PC-9 (cell line): ENCODE measurements at regions not wholly inside any gene's neighbourhood (a gene's known extent, or its start where the extent isn't known, plus 50 kb on each side); places are given as distances from the start of the nearest gene placed in this dataset.
"Not testable (repeated sequence)": the region's sequence is repeated elsewhere in the genome, so short reads cannot be mapped to it uniquely, and the experiment has no call there.

Experiments
- BruUV-seq: library from RNA; stranded (reverse); fragments of 400-500 nt; replicated peaks from 2 replicates; lab custom pipeline; 2021; lab: Mats Ljungman, UMichigan
- CTCF ChIA-PET: fragments of 300-600 bp; sonication (Branson Sonifier 250); formaldehyde crosslinking; loops from one replicate; lab custom pipeline; 2022; ENCODE audit warnings: antibody characterized with exemption; lab: Charles Lee
- POLR2A ChIA-PET: fragments of 300-600 bp; sonication (Branson Sonifier 250); formaldehyde crosslinking; loops from one replicate; lab custom pipeline; 2022; ENCODE audit warnings: antibody characterized with exemption; ENCODE audit not compliant: unreplicated experiment; lab: Charles Lee
- DNase-seq, 2 experiments: peaks; one replicate each; pipeline versions ENCODE4 v3.0.0 to v3.0.0-alpha.2; 2015 to 2022; ENCODE audit warnings: mixed read lengths in 1 of 2
- H2AFZ ChIP-seq: fragments of 200-600 bp; sonication (generic); 2 replicates; pipeline ENCODE4 v1.8.1; 2017; ENCODE audit warnings: antibody characterized with exemption
- H3F3A ChIP-seq: fragments of 200-600 bp; sonication (generic); 2 replicates; pipeline ENCODE4 v1.8.1; 2017; ENCODE audit warnings: antibody characterized with exemption, mild to moderate bottlenecking, low read depth; ENCODE audit not compliant: insufficient read depth
- H3K27ac ChIP-seq: fragments of 200-600 bp; sonication (generic); 2 replicates; pipeline ENCODE4 v1.6.1; 2016; ENCODE audit warnings: mixed run types
- H3K27me3 ChIP-seq: fragments of 200-600 bp; sonication (generic); 2 replicates; pipeline ENCODE4 v1.6.1; 2016; ENCODE audit warnings: low read depth, mixed run types; ENCODE audit not compliant: insufficient read depth
- H3K36me3 ChIP-seq: fragments of 200-600 bp; sonication (generic); 2 replicates; pipeline ENCODE4 v1.6.1; 2016; ENCODE audit warnings: low read depth, mixed run types
- H3K4me1 ChIP-seq: fragments of 200-600 bp; sonication (generic); replicated peaks from 2 replicates; pipeline ENCODE4 v1.6.1; 2016; ENCODE audit warnings: mixed run types; ENCODE audit not compliant: insufficient read depth
- H3K4me2 ChIP-seq: fragments of 200-600 bp; sonication (generic); 2 replicates; pipeline ENCODE4 v1.6.1; 2017; ENCODE audit warnings: mixed run types
- H3K4me3 ChIP-seq: fragments of 200-600 bp; sonication (generic); 2 replicates; pipeline ENCODE4 v1.6.1; 2016; ENCODE audit warnings: mixed run types
- H3K79me2 ChIP-seq: fragments of 200-600 bp; sonication (generic); 2 replicates; pipeline ENCODE4 v1.6.1; 2017; ENCODE audit warnings: low read depth, mixed run types
- H3K9me2 ChIP-seq: fragments of 200-600 bp; sonication (generic); 2 replicates; pipeline ENCODE4 v1.8.1; 2017; ENCODE audit warnings: mild to moderate bottlenecking; ENCODE audit not compliant: insufficient read depth
- H3K9me3 ChIP-seq: fragments of 200-600 bp; sonication (generic); 2 replicates; pipeline ENCODE4 v1.8.1; 2016; ENCODE audit warnings: low read depth; ENCODE audit not compliant: insufficient read depth
- H4K20me1 ChIP-seq: fragments of 200-600 bp; sonication (generic); 2 replicates; pipeline ENCODE4 v1.8.1; 2017; ENCODE audit not compliant: insufficient read depth
- EZH2 ChIP-seq: fragments of 200-600 bp; sonication (generic); IDR thresholded peaks from 2 replicates; pipeline ENCODE4 v1.8.0; 2017; ENCODE audit warnings: antibody characterized with exemption, low read depth
- intact Hi-C: fragments of 100-400 bp; cut with micrococcal nuclease; formaldehyde crosslinking; loops from one replicate; pipeline ENCODE4 v1.10.0; 2022; ENCODE audit not compliant: unreplicated experiment
- TF ChIP-seq, protein P1 (sequence below): fragments of 200-600 bp; sonication (generic); conservative IDR thresholded peaks from 2 replicates; pipeline ENCODE4 v1.6.1; 2017; ENCODE audit warnings: mixed run types, antibody characterized with exemption, mild to moderate bottlenecking, moderate library complexity

DNA sequence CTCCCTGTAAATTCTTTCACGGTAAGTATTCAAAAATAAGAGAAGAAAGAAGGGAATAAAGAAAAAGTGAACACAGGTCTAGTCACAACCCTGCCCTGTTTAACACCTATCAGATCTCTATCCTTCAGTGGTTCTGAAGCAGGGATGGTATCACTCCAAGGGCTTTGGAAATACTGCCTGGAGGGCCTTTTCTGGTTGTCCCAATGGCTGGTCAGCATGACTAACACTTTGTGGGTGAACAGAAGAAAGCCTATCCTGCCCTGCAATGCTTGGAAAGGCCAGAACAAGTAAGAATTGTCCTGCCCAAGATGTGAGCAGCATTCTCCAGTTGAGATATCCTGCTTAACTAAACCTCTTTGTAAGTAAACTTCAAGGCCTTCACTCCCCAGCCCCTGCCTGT, 124.9 kb downstream of the TMEM167A start:
- CTCF ChIA-PET: no interaction called here
- no peak overlapping the region for H3K4me2 ChIP-seq
- BruUV-seq: no TSS peak
- H4K20me1 ChIP-seq: no peaks in the 10 kb centered on the region
- no peaks in the 10 kb centered on the region for H3K4me1 ChIP-seq
- no peaks in the 10 kb centered on the region; the same call in 1 of the 2 replicates for H3K9me2 ChIP-seq
- no peak overlapping the region for H3K4me3 ChIP-seq
- intact Hi-C loops: no loop called here
- no peak overlapping the region for H2AFZ ChIP-seq
- H3K27ac ChIP-seq: no peak overlapping the region
- no peaks in the 10 kb centered on the region for H3K79me2 ChIP-seq
- H3F3A ChIP-seq: no peaks in the 10 kb centered on the region
- TF ChIP-seq, protein P1, sequence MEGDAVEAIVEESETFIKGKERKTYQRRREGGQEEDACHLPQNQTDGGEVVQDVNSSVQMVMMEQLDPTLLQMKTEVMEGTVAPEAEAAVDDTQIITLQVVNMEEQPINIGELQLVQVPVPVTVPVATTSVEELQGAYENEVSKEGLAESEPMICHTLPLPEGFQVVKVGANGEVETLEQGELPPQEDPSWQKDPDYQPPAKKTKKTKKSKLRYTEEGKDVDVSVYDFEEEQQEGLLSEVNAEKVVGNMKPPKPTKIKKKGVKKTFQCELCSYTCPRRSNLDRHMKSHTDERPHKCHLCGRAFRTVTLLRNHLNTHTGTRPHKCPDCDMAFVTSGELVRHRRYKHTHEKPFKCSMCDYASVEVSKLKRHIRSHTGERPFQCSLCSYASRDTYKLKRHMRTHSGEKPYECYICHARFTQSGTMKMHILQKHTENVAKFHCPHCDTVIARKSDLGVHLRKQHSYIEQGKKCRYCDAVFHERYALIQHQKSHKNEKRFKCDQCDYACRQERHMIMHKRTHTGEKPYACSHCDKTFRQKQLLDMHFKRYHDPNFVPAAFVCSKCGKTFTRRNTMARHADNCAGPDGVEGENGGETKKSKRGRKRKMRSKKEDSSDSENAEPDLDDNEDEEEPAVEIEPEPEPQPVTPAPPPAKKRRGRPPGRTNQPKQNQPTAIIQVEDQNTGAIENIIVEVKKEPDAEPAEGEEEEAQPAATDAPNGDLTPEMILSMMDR: no peak
- TF ChIP-seq EZH2: no peak
- POLR2A ChIA-PET: no interaction called here
- H3K9me3 ChIP-seq: peaks cover 8% of the 10 kb centered on the region; the same call in 1 of the 2 replicates
- no peak for DNase-seq
- H3K27me3 ChIP-seq: no peaks in the 10 kb centered on the region
- no peaks in the 10 kb centered on the region for H3K36me3 ChIP-seq

GRCh38 chr5:82944267-82944666, 132.9 kb downstream of the TMEM167A start:
- H3K4me2 ChIP-seq, H2AFZ ChIP-seq, DNase-seq, H3K4me1 ChIP-seq, H3F3A ChIP-seq, H3K79me2 ChIP-seq, H3K27ac ChIP-seq, H3K9me3 ChIP-seq, H3K4me3 ChIP-seq, POLR2A ChIA-PET, H3K36me3 ChIP-seq, H3K27me3 ChIP-seq, intact Hi-C loops, CTCF ChIA-PET, H4K20me1 ChIP-seq, H3K9me2 ChIP-seq, BruUV-seq: not testable (repeated sequence)

GRCh38 chr5:82942083-82942881, 134.9 kb downstream of the TMEM167A start:
- TF ChIP-seq, protein P1: no peak
- no peak for TF ChIP-seq EZH2
- CTCF ChIA-PET: no interaction called here

More at GRCh38 chr5:82942083-82942881, 134.9 kb downstream of the TMEM167A start:
- Histone ChIP-seq H3K4me3 (no peak overlapping the region), H3K9me3 (no peaks in the 10 kb centered on the region), H3K79me2 (no peaks in the 10 kb centered on the region), H3K36me3 (no peaks in the 10 kb centered on the region), H3K27me3 (no peaks in the 10 kb centered on the region), H3K4me2 (no peak overlapping the region), H3K27ac (no peak overlapping the region), H3K9me2 (no peaks in the 10 kb centered on the region), H3K4me1 (no peaks in the 10 kb centered on the region), H3F3A (no peaks in the 10 kb centered on the region), H2AFZ (no peak overlapping the region), H4K20me1 (no peaks in the 10 kb centered on the region)
- BruUV-seq: no TSS peak
- POLR2A ChIA-PET: no interaction called here
- intact Hi-C loops: no loop called here
- no peak for DNase-seq
